Neuronal stem cell (in vitro differentiated cells): ENCODE measurements at regions not wholly inside any gene's neighbourhood (a gene's known extent, or its start where the extent isn't known, plus 50 kb on each side); places are given as distances from the start of the nearest gene placed in this dataset.
A peak's percentile ranks its signal among the peaks of the same experiment; 100 is the strongest.
"Not testable (repeated sequence)": the region's sequence is repeated elsewhere in the genome, so short reads cannot be mapped to it uniquely, and the experiment has no call there.

Experiments
- DNase-seq: peaks from one replicate; pipeline ENCODE4 v3.0.0-alpha.2; 2013; ENCODE audit warnings: low spot score
- H2AFZ ChIP-seq: one replicate; pipeline ENCODE4 v1.6.1; 2013; ENCODE audit warnings: mild to moderate bottlenecking, low read length, inconsistent platforms
- H2AK5ac ChIP-seq: 2 replicates; pipeline ENCODE4 v1.6.1; 2013; ENCODE audit warnings: low read depth, mild to moderate bottlenecking, inconsistent platforms, low read length, moderate library complexity, mixed read lengths
- H2BK120ac ChIP-seq: 2 replicates; pipeline ENCODE4 v1.6.1; 2013; ENCODE audit warnings: low read depth, mild to moderate bottlenecking, inconsistent platforms, low read length, moderate library complexity, mixed read lengths
- H2BK12ac ChIP-seq: one replicate; pipeline ENCODE4 v1.6.1; 2013; ENCODE audit warnings: low read length, inconsistent platforms
- H2BK15ac ChIP-seq: 2 replicates; pipeline ENCODE4 v1.6.1; 2013; ENCODE audit warnings: mild to moderate bottlenecking, low read length, inconsistent platforms, mixed read lengths
- H2BK5ac ChIP-seq: one replicate; pipeline ENCODE4 v1.6.1; 2013; ENCODE audit warnings: inconsistent platforms, mild to moderate bottlenecking, low read length, moderate library complexity
- H3K14ac ChIP-seq: one replicate; pipeline ENCODE4 v1.6.1; 2013; ENCODE audit warnings: low read length, inconsistent platforms
- H3K18ac ChIP-seq: 2 replicates; pipeline ENCODE4 v1.6.1; 2013; ENCODE audit warnings: low read length, inconsistent platforms
- H3K23ac ChIP-seq: 2 replicates; pipeline ENCODE4 v1.6.1; 2013; ENCODE audit warnings: low read depth, mild to moderate bottlenecking, mixed read lengths, low read length, inconsistent platforms; ENCODE audit not compliant: poor library complexity
- H3K27ac ChIP-seq: replicated peaks from 3 replicates; pipeline ENCODE4 v1.5.1; 2013; ENCODE audit warnings: low read length, inconsistent platforms
- H3K27me3 ChIP-seq, 3 experiments: 2 replicates each; pipeline ENCODE4 v1.6.1; 2013; ENCODE audit warnings: low read length in 3 of 3, mild to moderate bottlenecking in 2 of 3, inconsistent platforms in 1 of 3, low read depth in 1 of 3, mixed read lengths in 1 of 3, moderate library complexity in 1 of 3; ENCODE audit not compliant: control insufficient read depth in 3 of 3, insufficient read depth in 3 of 3
- H3K36me3 ChIP-seq, 2 donors: replicated peaks in 1 of 2; 2 replicates each; pipeline ENCODE4 v1.6.1; 2013; ENCODE audit warnings: low read length in 2 of 2; ENCODE audit not compliant: control insufficient read depth in 2 of 2, insufficient read depth in 2 of 2
- H3K4ac ChIP-seq: 2 replicates; pipeline ENCODE4 v1.6.1; 2013; ENCODE audit warnings: inconsistent platforms, mild to moderate bottlenecking, low read length, moderate library complexity
- H3K4me1 ChIP-seq, 2 donors: 1 replicate in 1 of 2; 2 replicates in 1 of 2; pipeline ENCODE4 v1.6.1; 2013; ENCODE audit warnings: low read length in 2 of 2, low read depth in 1 of 2; ENCODE audit not compliant: control insufficient read depth in 2 of 2, insufficient read depth in 1 of 2
- H3K4me2 ChIP-seq: one replicate; pipeline ENCODE4 v1.6.1; 2013; ENCODE audit warnings: mild to moderate bottlenecking, low read length, inconsistent platforms; ENCODE audit not compliant: insufficient read depth, poor library complexity, severe bottlenecking
- H3K4me3 ChIP-seq, 2 donors: 2 replicates each; pipeline ENCODE4 v1.5.1; 2013; ENCODE audit warnings: low read length in 2 of 2, mild to moderate bottlenecking in 2 of 2, inconsistent platforms in 1 of 2, moderate library complexity in 1 of 2
- H3K79me1 ChIP-seq: one replicate; pipeline ENCODE4 v1.6.1; 2013; ENCODE audit warnings: low read depth, mild to moderate bottlenecking, inconsistent platforms, low read length, moderate library complexity
- H3K9ac ChIP-seq: one replicate; pipeline ENCODE4 v1.6.1; 2013; ENCODE audit warnings: mild to moderate bottlenecking, low read depth, low read length, inconsistent platforms; ENCODE audit not compliant: poor library complexity
- H3K9me3 ChIP-seq, 2 donors: replicated peaks in 1 of 2; 2 replicates each; pipeline versions ENCODE3 to v1.6.1; 2013; ENCODE audit warnings: low read length in 2 of 2, mild to moderate bottlenecking in 2 of 2, inconsistent platforms in 1 of 2, low read depth in 1 of 2, mixed read lengths in 1 of 2, moderate library complexity in 1 of 2; ENCODE audit not compliant: control insufficient read depth in 2 of 2, insufficient read depth in 1 of 2
- H4K8ac ChIP-seq: one replicate; pipeline ENCODE4 v1.6.1; 2013; ENCODE audit warnings: low read depth, mild to moderate bottlenecking, inconsistent platforms, low read length, moderate library complexity
- H4K91ac ChIP-seq: one replicate; pipeline ENCODE4 v1.6.1; 2013; ENCODE audit warnings: low read length, low read depth, mild to moderate bottlenecking, inconsistent platforms; ENCODE audit not compliant: poor library complexity
- WGBS, 2 donors: extraction: QIAGEN DNeasy Blood & Tissue Kit; methylation state at CpG; one replicate each; pipeline ENCODE4 v1.1.7; 2013; ENCODE audit warnings: missing lambda C conversion rate in 2 of 2, mixed read lengths in 1 of 2; ENCODE audit not compliant: insufficient read length in 2 of 2, insufficient replicate concordance in 1 of 2; ENCODE audit errors: extremely low coverage in 2 of 2; 5-methylcytosine and 5-hydroxymethylcytosine counted together

GRCh38 chr3:63130625-63131024 lies 147.5 kb upstream of the SYNPR start:
- DNase-seq, result no peak
- Histone ChIP-seq H3K4me2 (no peak overlapping the region), H2AK5ac (no peak overlapping the region), H4K91ac (no peak overlapping the region), H3K9ac (no peak overlapping the region), H2BK12ac (no peak overlapping the region), H3K27me3 (no peaks in the 10 kb centered on the region), H3K9me3 (no peaks in the 10 kb centered on the region), H3K4me3 (no peak overlapping the region), H3K14ac (no peak overlapping the region), H2AFZ (no peak overlapping the region), H2BK15ac (no peak overlapping the region), H2BK5ac (no peak overlapping the region), H3K36me3 (no peaks in the 10 kb centered on the region), H3K4me1 (peaks cover 0 to 10% of the 10 kb centered on the region in 2 donors), H3K27ac (no peak overlapping the region), H3K23ac (no peak overlapping the region), H2BK120ac (no peak overlapping the region), H3K79me1 (no peaks in the 10 kb centered on the region), H3K18ac (no peak overlapping the region), H4K8ac (no peak overlapping the region), H3K4ac (no peak overlapping the region)
- no CpG with 5 or more reads among the region's 3 CpGs for WGBS, 2 donors

DNA sequence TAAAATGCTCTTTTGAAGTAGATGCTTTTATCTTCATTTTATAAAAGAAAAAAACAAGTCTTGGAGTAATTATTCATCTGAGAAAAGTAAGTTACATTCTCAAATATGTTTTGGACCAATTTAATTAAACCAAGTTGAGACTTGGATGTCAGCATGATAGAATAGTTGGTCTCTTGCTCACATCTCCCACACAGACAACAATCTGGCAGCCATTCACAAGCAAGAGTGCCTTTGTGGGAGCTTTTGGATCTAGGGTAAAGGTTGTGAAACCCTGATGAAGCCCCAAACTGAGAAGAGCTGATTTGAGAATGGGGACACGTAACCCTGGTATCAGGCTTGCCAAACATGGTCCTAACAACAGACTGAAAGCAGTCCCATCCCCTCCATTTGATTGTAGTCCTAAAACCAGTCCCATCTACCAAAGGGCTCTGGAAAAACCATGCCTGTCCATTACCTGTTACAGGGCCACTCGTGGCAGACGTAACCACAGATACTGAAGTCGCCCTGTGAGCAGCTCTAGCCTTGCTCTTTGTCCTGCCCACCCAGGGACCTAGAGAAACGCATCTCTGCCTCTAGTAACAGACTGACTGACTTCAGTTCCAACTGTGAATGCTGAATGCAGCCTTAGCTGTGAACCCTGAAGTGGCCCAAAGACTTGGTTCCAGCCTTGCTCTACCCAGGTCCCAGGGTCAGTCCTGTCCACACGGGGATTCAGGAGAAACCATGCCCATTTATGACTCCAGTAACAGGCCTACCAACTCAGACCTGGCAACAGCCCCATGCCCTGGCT lies 145.5 kb upstream of the SYNPR start:
- WGBS, 2 donors, result no CpG with 5 or more reads among the region's 6 CpGs
- no peak overlapping the region for H4K8ac ChIP-seq

DNA sequence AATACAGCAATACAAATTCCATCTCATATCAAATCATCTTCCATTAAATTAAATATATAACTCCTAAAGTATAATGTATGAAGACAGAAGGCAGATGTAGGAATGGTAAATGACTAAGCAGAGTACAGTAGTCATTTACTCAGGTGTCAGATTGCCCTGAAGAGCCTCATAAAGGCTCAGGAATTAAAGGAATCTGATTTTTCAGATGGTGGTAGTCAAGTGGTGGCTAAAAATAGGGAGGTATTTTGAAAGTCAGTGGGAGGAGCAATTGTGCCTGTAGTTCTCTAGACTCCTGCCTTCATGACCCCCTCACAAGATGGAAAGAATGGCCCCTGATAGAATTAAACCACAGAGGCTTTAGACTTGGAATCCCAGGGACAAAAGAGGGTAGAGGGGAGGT lies 142.7 kb upstream of the SYNPR start:
- no peak overlapping the region for H4K91ac ChIP-seq

More for the DNA sequence above, 145.5 kb upstream of the SYNPR start:
- Histone ChIP-seq H3K4me2 (no peak overlapping the region), H3K27ac (no peak overlapping the region), H2BK12ac (no peak overlapping the region), H2BK120ac (no peak overlapping the region), H4K91ac (no peak overlapping the region), H3K4me1 (peaks cover 0 to 10% of the 10 kb centered on the region in 2 donors), H2BK15ac (no peak overlapping the region), H3K14ac (no peak overlapping the region), H3K23ac (no peak overlapping the region), H3K4ac (no peak overlapping the region), H2AFZ (no peak overlapping the region), H3K27me3 (no peaks in the 10 kb centered on the region), H3K36me3 (no peaks in the 10 kb centered on the region), H3K9me3 (no peaks in the 10 kb centered on the region), H3K9ac (no peak overlapping the region), H3K79me1 (no peaks in the 10 kb centered on the region), H3K4me3 (no peak overlapping the region), H3K18ac (no peak overlapping the region), H2AK5ac (no peak overlapping the region), H2BK5ac (no peak overlapping the region)
- no peak for DNase-seq

GRCh38 chr3:63136249-63136648 lies 141.9 kb upstream of the SYNPR start:
- not testable (repeated sequence) for H2BK120ac ChIP-seq, H2AK5ac ChIP-seq, H2BK12ac ChIP-seq, H3K23ac ChIP-seq, DNase-seq, H2AFZ ChIP-seq, H3K9me3 ChIP-seq, H3K4me2 ChIP-seq, H3K36me3 ChIP-seq, H2BK15ac ChIP-seq, H4K91ac ChIP-seq, H4K8ac ChIP-seq, H3K18ac ChIP-seq, H2BK5ac ChIP-seq, H3K4ac ChIP-seq, H3K79me1 ChIP-seq, H3K9ac ChIP-seq, H3K4me1 ChIP-seq, H3K14ac ChIP-seq, H3K27me3 ChIP-seq, H3K4me3 ChIP-seq
- no CpG with 5 or more reads among the region's 26 CpGs for WGBS, 2 donors
- H3K27ac ChIP-seq, result peak overlapping the region; percentile 43

More for the DNA sequence above, 142.7 kb upstream of the SYNPR start:
- no peaks in the 10 kb centered on the region for H3K9me3 ChIP-seq
- peak; percentile 42 for DNase-seq
- no peak overlapping the region for H2AFZ ChIP-seq
- H3K4me2 ChIP-seq, result no peak overlapping the region
- no peak overlapping the region for H2AK5ac ChIP-seq
- H2BK5ac ChIP-seq, result no peak overlapping the region
- no peaks in the 10 kb centered on the region for H3K79me1 ChIP-seq
- no peak overlapping the region for H3K9ac ChIP-seq
- no peaks in the 10 kb centered on the region for H3K27me3 ChIP-seq
- H3K4me3 ChIP-seq, result no peak overlapping the region
- H3K14ac ChIP-seq, result no peak overlapping the region
- no peaks in the 10 kb centered on the region for H3K36me3 ChIP-seq
- no peak overlapping the region for H3K23ac ChIP-seq
- H3K4me1 ChIP-seq, result peaks cover 0 to 7% of the 10 kb centered on the region in 2 donors
- peak overlapping the region; percentile 65 for H3K27ac ChIP-seq
- no peak overlapping the region for H4K8ac ChIP-seq
- H2BK120ac ChIP-seq, result no peak overlapping the region
- H2BK15ac ChIP-seq, result no peak overlapping the region
- H2BK12ac ChIP-seq, result no peak overlapping the region
- H3K18ac ChIP-seq, result no peak overlapping the region
- H3K4ac ChIP-seq, result no peak overlapping the region
